GM19397 (cell line): ENCODE measurements at regions not wholly inside any gene's neighbourhood (a gene's known extent, or its start where the extent isn't known, plus 50 kb on each side); places are given as distances from the start of the nearest gene placed in this dataset.

Experiments used
- ATAC-seq: cut with Tn5 transposase; IDR thresholded peaks from one replicate; pipeline ENCODE4 v1.9.1; 2021; ENCODE audit warnings: mild to moderate bottlenecking, moderate library complexity; ENCODE audit not compliant: unreplicated experiment

DNA sequence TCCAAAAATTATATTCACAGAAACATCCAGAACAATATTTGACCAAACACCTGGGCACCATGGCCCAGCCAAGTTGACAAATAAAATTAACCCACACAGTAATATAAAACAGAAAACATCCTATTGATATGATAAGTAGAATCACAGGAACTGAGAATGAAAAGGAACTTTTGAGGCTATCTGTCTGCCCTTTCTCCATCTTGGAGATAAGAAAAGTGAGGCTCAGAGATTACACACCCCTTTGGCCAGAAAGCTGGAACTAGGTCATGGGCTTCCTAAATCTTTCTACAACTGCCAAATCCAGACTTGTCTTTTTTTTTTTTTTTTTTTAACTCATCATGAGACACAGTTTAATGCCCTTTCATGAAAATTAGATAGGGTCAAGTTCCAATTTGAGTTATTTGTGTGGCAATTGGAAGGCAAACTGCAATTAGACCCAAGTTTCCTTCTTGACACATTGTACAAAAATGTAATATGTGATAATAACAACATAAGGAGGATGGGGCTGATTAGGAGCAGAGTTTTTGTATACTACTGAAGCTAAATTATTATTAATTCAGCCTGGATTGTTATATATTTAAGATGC lies 137.2 kb downstream of the RPL22L1 start:
- ATAC-seq, result no peak

DNA sequence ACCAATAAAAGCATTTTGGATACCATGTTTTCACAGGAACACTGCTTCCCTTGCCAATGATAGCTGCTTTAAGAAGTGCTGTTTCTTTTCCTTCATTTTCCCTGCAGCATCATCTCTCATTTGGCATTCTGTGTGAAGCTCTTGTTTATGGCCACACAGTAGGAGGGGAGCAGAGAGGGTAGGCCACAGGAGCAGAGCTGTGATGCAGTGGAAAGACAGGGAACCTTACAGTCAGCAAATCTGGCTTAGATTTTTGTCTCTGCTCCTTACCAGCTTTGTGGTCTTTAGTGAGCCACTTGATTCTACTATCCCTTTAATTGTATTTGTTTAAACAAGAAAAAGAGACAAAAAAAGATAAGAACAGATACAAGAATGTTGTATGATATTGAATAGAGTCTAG lies 138.7 kb downstream of the RPL22L1 start:
- ATAC-seq, result no peak

DNA sequence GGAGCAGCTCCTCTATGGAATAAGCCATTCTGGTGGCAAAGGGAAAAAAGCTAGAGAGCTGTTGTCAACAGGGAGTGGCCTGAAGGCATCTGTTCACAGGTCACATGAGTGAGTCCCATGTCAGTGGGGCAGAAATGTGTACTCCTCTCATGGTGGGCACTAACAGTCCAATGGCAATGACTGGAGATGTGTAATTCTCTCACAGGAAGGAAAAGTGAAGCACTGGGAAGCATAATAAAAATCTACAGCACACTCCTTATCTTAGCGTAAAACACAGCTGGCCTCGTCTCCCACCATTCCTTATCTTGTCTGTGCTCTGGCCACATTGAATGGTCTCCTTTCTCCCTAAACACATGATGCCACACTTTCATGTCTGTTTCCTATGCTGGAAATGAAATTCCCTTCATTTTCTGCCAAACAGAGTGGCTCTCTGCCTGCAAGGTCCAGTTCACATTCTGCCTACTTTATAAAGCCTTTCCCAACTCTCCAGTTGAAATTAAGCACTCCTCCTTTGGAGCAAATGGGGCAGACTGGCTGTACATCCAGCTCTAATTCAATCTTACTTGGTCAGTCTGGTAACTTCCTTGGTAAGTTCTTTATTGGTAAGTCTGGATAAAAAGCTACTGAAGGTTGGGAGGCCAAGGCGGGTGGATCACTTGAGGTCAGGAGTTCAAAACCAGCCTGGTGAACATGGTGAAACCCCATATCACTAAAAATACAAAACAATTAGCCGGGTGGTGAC lies 139.8 kb downstream of the RPL22L1 start:
- no peak for ATAC-seq

DNA sequence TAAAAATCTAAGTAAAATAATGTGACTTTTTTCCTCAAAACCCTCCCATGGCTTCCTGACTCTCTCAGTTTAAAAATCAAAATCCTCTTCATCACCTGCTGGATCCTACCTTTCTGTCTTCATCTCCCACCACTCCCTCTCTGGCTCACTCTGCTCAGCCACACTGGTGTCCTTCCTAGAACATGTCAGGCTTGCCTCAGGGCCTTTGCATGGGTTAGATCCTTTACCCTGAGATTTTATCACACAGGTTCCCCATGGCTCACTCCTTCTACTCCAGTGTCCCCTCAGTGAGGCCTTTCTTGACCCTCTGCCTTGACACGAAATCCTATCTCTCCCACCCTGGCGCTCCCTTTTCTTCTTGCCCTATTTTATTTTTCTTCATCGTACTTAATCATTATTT lies 141.8 kb downstream of the RPL22L1 start:
- no peak for ATAC-seq

DNA sequence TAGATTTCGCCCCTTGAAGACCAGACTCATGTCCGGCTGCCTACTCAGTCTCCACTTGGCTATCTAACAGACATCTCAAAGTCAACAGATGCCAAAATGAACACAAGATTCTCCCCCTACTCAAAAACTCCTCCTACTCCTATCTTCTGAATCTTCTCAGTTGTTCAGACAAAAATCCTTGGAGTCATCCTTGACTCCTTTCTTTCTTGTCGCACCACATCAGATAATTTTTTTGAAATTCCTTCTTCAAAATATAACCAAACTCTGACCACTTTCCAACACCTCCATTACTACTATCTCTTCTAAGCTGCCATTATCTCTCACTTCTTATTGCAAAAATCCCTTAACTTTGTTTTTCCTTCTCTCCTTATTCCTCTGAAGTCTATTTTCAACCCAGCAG lies 141.9 kb upstream of the SLC7A14 start:
- ATAC-seq, result no peak

DNA sequence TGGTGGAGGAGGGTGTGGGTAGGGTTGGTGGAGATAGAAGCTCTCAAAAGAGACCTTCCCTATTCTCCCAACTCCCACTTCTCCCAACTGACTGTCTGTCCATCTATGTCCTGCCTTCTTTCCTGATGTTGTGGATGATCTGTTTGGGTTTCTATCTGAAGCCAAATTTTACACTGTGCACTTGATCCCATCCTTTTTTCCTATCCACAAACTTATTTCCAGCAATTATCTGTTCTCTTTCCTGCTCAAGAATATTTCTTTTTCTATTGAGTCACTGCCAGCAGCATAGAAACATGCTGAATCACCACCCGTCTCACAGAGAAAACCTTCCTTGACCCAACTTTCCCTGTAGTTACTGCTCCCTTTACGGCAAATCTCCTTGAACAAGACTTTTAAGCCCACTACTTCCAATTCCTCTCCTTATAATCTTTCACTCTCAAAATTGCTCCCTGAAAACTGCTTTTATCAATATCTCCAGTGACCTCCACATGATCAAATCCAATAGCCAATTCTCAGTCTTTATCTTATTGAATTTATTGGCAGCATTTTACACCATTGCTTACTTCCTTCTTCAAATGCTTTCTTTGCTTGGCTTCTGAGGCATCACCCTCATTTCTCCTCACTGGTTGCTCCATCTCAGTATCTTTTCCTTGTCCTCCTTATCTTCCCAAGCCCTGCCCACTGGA lies 141.2 kb upstream of the SLC7A14 start:
- ATAC-seq, result no peak

DNA sequence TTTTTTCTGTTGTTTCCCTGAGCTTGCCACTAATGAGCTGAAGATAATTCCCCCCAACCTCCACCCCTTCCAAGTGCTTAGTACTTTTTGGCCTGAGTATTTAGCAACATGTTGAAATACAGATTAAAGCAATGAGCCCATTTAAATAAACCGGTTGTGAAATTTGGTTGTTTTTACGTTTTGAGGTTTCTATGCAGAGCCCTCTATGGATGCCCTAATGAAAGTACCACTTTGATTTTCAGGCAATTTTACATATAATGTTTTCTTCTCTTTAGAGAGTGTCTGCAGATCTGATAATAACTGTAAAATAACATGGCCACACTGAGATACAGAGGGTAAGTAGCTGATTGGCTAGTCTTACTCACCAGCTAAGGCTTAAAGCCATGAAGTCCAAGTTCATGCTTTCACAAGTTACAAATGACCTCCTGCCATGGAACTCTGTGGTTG lies 139.4 kb upstream of the SLC7A14 start:
- ATAC-seq, result no peak

DNA sequence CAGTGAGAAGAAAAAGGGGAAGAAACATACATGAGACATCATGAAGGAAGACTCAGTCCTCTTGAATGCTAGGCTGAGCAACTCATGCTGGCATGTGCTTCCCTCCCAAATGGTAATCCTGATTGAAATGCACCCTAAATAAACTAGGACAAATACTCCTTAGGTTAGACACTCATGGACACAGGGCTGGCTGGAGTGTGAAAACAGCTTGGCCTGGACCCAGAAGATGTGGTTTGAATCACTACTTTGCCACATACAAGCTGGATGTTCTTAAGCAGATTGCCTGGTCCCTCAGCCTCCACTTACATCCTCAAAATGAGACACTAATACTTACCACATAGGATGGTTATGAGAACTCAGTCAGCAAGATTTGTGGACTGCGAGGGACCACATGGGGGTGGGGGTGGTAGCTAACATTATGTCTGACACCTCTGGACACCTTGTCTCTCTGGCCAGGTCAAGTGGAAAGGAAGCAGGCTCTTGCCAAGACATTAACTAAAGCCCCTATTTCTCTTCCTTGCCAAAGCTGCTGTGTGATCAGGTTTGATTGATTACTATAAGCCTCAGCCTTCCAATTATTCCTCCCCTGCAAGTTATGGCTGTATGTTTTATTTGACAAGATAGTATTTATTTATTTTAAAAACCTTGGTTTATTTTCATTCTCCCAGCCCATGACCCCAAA lies 138.9 kb upstream of the SLC7A14 start:
- no peak for ATAC-seq

DNA sequence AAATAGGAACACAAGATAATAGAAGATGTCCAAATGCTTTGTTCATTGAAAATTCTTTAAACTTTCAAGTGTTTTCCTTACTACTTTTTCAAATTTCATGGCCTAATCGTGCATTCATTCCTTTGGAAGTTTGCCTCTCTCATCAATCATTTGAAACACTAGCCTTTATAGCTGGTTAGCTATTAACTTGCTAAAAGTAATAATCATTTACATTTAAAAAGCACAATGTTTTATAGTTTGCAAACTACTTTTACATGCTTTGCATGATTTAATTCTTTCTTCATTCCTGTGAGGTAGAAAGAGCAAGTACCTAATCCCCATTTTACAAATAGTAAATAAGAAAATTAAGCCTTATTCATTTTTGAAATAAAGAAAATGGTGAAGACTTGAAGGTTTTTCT lies 137.4 kb upstream of the SLC7A14 start:
- no peak for ATAC-seq

DNA sequence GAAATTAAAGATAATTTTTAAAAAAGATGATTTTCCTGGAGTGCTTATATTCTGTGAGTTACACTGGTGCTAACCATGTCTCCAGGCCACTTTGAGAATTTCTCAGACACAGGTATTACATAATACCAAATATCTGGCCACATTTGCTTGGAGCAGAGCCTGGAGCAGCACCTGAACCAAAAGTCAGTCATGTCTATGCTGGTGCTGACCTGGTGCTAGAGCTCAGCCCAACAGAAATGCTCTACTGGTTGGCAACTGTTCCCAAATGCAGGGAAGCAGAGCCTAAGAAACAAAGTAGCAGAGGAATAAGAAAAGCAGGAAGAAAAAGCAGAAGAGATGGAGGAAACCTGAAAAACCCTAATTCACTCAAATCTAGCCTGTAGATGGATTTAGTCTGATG lies 135.7 kb upstream of the SLC7A14 start:
- no peak for ATAC-seq

DNA sequence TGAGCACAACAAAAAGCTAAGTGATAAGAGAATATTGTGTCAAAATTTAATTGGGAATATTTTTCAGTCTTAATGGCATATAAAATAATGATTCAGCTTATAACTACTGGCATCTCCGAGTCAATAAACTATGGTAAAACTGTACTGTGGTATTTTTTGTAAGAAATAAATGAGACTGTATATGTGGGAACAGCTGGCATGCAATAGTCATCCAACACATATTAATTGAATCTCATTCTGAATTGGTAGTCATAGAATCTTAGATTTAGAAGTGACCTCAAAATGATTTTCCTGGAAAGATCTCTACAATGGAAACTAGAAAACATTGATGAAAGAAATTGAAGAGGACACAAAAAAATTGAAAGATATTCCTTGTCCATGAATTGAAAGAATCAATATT lies 133.4 kb upstream of the SLC7A14 start:
- ATAC-seq, result no peak

DNA sequence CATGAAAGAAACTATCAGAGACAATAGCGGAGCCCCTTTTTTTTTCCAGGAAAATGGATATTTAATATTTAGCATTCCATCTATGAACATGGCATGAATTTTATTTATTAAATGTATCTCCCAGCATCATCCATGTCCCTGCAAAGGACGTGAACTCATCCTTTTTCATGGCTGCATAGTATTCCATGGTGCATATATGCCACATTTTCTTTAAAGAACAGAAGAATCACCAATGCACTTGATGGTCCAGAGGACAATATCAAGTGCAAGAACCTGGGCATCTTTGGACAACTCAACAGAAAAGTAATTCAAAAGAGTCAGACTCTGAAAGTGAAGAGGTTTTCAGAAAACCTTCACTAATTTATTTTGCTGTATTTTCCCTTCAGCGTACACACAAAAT lies 133.0 kb upstream of the SLC7A14 start:
- ATAC-seq, result no peak

DNA sequence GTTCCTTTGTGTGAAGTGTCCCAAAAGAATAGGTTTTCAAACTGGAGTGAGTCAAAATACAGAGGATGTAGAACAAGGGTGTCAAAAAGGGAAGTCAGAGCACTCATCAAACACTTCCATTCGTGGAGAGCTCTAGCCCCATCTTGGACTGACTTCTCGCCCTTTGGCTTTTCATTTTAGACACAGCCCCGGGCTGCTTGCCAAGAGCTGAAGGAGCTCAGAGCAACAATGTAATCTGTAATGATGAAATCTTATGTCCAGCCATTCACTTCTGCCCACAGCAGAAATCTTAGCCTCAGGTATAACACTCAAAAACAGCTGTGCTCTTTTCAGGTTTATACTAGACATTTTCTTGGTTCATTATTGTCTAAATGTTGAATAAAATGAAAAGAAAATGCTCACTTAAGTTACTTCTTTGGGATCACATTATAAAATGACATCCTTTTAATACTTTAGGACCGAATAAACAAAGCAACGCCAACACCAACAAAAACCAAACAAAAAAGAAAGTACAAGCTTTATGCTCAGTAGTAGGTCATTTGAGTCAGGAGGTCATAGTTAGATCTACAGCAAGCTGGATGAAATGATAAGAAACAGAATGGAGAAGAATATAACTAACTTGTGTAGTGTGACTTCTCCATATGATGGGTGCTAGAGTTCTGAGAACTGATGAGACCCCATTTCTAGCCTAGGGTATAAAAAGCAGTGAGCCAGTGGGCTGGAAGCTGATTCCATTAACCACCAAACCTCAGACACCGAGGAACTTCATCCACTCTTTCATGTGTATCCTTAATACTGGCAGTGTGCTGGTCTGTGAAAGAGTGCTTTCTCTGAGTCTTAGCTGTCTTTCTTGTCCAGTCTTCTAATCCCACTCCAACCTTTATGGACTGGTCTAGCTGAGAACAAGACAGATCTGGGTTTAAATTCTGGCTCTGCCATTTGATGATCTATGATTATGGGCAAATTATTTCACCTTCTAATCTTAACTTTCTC lies 131.8 kb upstream of the SLC7A14 start:
- no peak for ATAC-seq

DNA sequence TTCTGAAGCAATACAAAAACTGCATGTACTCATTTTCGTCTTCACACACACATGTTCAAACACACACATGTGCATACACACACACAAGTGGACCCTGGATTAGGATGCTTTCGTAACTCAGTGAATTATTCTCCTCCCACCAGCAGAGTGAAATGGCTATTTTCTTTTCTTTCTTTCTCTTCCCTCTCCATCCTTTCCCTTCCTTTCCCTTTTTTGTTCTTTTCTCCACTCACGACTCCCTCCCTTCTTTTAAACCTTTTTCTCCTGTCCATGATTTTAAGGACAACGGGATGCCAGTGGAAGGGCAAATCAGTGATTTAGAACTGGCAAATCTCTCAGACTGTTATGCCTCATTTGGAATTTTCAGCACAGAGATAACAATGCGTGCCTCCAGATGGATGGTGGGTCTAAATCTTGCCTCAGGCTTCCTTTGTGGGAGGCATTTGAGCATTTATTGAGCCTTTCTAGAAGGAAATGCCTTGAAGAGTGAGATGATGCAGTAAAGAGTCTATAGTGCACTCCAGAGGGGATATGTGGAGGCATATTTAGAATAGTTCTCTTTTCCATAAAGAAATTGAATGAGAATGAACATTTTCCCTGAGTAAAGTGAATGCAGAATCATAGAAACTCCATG lies 130.4 kb upstream of the SLC7A14 start:
- ATAC-seq, result no peak

DNA sequence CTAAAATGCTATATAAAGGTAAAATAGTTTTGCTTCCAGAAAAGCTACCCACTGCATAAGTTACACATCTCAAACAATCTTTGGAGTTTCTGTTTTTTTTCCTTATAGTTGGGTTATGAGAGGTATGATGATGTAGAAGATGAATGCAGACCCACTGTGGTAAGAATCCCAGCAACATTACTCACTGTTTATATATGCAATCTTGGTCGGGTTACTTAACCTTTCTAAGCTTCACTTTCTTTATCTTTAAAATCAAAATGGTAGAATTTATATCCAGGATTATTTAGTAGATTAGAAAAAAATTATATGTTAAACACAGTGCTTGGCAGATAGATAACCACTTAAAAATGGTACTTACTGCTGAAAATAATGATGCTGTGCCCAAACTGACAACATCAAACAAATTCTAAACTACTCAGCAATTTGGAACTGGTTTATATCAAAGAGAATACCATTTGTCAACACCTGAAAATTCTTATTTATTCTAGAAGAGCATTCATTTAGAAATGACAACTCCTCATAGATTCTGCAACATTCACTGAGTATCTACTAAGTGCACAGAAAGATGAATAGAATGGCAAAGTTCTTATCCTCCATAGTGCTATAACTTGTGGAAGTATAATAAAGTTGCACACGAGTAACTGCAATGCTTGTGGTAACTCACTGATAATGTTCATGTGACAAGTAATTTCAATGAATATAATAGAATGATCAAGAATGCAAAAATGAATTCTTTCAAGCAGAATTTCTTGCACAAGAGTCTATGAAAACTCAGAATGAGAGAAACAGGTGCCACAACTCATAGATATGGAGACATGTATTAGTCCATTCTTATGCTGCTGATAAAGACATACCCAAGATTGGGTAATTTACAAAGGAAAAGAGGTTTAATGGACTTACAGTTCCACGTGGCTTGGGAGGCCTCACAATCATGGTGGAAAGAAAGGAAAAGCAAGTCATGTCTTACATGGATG lies 129.0 kb upstream of the SLC7A14 start:
- ATAC-seq, result no peak

DNA sequence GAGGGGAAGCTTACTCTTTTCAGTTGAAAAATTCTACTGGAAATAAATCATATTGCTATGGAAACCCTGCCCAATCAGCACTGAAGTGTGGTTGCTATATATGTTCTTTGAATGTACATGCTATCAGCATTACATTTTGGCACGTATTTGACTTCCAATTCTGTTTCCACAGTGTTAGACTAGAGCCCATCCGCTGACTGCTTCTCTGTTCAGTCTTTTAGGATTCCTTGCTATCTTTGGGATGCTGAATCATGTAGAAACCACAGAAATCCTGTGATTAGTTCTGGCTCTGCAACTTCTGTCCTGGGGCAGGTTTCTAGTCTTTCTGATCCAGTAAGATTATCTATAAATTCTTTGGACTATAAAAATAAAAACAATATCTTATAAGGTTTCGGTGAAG lies 128.2 kb upstream of the SLC7A14 start:
- ATAC-seq, result no peak

DNA sequence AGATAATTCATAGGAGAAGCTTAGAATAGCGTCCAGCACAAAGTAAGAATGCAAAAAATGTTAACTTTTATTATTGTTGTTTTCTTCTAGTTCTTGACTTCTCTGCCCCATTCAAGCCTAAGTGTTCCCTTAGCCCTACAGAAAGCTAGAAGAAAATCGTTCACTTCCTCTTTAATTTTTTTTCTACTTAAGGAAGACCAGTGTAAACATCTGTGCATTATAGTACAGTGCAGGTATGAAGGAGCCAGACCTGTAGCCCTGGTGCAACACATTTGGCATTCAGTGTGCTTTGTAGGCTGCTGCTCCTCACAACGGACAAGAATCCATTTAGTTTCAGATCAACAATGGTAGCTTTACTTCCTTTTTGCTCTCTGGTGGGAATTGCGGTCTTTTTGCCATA lies 127.8 kb upstream of the SLC7A14 start:
- no peak for ATAC-seq

DNA sequence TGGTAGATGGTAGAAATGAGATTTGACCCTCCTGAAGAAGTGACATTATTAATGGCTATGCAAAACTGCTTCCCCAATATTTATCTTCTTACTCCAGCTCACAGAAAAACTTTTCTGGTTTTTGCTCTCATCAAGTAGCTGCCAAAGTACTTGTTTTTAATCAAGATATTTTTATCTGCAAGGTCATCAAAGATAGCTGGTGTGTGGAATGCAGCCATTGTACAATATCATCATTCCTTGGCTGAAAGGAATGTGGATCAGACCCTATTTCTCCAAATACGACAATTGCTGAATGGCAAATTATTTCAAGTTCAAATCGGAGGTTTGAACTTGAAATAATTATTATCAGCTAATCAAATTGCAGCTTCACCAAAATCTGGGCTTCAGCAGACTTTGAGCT lies 126.9 kb upstream of the SLC7A14 start:
- ATAC-seq, result no peak

DNA sequence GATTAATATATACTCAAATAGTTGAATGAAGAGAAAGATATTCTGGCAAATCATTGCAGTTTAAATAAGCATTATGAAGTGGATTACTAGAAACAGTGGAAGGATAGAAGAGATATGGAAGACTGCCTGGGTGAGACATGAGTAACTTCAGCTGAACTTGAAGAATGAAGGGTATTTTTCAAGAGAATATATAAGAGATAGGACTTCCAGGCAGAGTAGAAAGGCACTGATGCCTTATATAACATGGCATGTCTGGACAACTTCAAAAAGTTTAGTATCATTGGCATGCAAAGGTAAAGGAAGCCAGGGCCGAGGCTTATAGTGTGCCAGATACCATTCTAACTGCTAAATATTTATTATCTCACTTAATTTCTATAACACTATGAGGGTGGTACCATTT lies 126.5 kb upstream of the SLC7A14 start:
- no peak for ATAC-seq
